ENCODE measurements at regions not wholly inside any gene's neighbourhood (a gene's known extent, or its start where the extent isn't known, plus 50 kb on each side); places are given as distances from the start of the nearest gene placed in this dataset.

DNA sequence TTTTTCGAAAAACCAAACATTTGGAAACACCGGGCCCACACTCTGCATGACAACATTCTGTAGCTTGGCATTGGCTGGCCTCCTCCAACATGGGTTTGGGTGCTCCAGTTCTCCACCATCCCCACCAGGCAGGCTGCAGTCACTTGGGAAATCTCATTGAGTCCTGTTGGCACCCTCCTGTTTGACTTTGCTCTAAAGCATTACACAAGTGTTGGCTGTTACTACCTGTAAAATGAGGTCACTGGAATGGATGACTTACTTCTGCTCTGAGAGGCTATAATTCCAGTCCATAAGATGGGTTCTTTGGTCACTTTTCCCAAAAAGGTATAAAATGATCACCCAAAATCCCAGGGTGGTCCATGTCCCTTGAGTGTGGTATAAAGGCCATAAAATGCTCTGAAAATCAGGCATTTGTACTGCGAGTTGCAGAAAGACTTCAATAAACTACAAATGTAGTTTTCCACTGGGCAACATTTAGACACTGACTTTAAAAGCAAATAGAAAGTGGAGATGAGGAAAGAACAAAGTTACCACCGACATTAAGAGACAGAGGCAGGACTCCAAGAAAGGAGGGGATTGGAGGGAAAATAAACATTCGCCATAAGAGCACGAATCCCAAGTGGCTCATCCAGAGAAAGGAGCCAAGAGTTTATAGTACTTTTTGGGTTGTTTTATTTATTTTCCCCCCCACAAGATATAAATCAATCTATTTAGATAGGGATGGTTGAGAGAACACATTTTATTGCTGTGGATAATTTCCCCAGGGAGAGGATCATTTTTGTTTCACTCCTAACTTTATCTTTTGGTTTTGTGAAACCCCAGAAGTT, 295.1 kb downstream of the TLE1 start:
- TF ChIP-seq EZH2 (IDR thresholded peaks at IDR 0.05) (no peak), EZH2phosphoT487 (IDR thresholded peaks at IDR 0.05) (no peak)
- TF ChIP-seq, protein P1, sequence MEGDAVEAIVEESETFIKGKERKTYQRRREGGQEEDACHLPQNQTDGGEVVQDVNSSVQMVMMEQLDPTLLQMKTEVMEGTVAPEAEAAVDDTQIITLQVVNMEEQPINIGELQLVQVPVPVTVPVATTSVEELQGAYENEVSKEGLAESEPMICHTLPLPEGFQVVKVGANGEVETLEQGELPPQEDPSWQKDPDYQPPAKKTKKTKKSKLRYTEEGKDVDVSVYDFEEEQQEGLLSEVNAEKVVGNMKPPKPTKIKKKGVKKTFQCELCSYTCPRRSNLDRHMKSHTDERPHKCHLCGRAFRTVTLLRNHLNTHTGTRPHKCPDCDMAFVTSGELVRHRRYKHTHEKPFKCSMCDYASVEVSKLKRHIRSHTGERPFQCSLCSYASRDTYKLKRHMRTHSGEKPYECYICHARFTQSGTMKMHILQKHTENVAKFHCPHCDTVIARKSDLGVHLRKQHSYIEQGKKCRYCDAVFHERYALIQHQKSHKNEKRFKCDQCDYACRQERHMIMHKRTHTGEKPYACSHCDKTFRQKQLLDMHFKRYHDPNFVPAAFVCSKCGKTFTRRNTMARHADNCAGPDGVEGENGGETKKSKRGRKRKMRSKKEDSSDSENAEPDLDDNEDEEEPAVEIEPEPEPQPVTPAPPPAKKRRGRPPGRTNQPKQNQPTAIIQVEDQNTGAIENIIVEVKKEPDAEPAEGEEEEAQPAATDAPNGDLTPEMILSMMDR (IDR thresholded peaks at IDR 0.05) = no peak

Measured in neural progenitor cell (in vitro differentiated cells).